ENCODE measurements at regions not wholly inside any gene's neighbourhood (a gene's known extent, or its start where the extent isn't known, plus 50 kb on each side); places are given as distances from the start of the nearest gene placed in this dataset.
"Not testable (repeated sequence)": the region's sequence is repeated elsewhere in the genome, so short reads cannot be mapped to it uniquely, and the experiment has no call there.

- no peak for DNase-seq
- ATAC-seq = no peak
These were observed 225.1 kb upstream of the CENPE start for GRCh38 chr4:103423261-103423660.

GRCh38 chr4:103422467-103423219 lies 224.5 kb upstream of the CENPE start:
- DNase-seq (no peak), ATAC-seq (no peak)
- intact Hi-C loops (cut with DNase I, micrococcal nuclease) = no loop called here

More at GRCh38 chr4:103423261-103423660, 225.1 kb upstream of the CENPE start:
- intact Hi-C loops (cut with DNase I, micrococcal nuclease) = no loop called here

- DNase-seq (no peak), ATAC-seq (no peak)
- intact Hi-C loops (cut with DNase I, micrococcal nuclease) = no loop called here
These were observed 217.7 kb upstream of the CENPE start for GRCh38 chr4:103415801-103416200.

GRCh38 chr4:103412646-103413045 lies 214.5 kb upstream of the CENPE start:
- ATAC-seq; intact Hi-C loops (cut with DNase I, micrococcal nuclease): not testable (repeated sequence)

GRCh38 chr4:103410386-103410785 lies 212.2 kb upstream of the CENPE start:
- intact Hi-C loops (cut with DNase I, micrococcal nuclease) = no loop called here
- ATAC-seq = no peak
- no peak for DNase-seq

More at GRCh38 chr4:103412646-103413045, 214.5 kb upstream of the CENPE start:
- DNase-seq = not testable (repeated sequence)

GRCh38 chr4:103405415-103405814 lies 207.3 kb upstream of the CENPE start:
- ATAC-seq (no peak), DNase-seq (no peak)
- intact Hi-C loops (cut with DNase I, micrococcal nuclease) = no loop called here

- intact Hi-C loops (cut with DNase I, micrococcal nuclease) = no loop called here
- no peak for ATAC-seq
These were observed 205.5 kb upstream of the CENPE start for GRCh38 chr4:103403619-103404018.

GRCh38 chr4:103402198-103402597 lies 204.1 kb upstream of the CENPE start:
- intact Hi-C loops (cut with DNase I, micrococcal nuclease) = no loop called here
- no peak for ATAC-seq
- no peak for DNase-seq

More at GRCh38 chr4:103403619-103404018, 205.5 kb upstream of the CENPE start:
- no peak for DNase-seq

- ATAC-seq = no peak
- intact Hi-C loops (cut with DNase I, micrococcal nuclease) = no loop called here
These were observed 202.3 kb upstream of the CENPE start for GRCh38 chr4:103400405-103400804.

GRCh38 chr4:103397541-103397940 lies 199.4 kb upstream of the CENPE start:
- intact Hi-C loops (cut with DNase I, micrococcal nuclease) = no loop called here
- ATAC-seq (no peak), DNase-seq (no peak)

More at GRCh38 chr4:103400405-103400804, 202.3 kb upstream of the CENPE start:
- DNase-seq = no peak

- DNase-seq; ATAC-seq; intact Hi-C loops (cut with DNase I, micrococcal nuclease): not testable (repeated sequence)
These were observed 189.4 kb upstream of the CENPE start for GRCh38 chr4:103387508-103388011.

- ATAC-seq = not testable (repeated sequence)
These were observed 187.4 kb upstream of the CENPE start for GRCh38 chr4:103385565-103385964.

GRCh38 chr4:103375278-103375677 lies 177.1 kb upstream of the CENPE start:
- no peak for DNase-seq
- intact Hi-C loops (cut with DNase I, micrococcal nuclease) = no loop called here
- no peak for ATAC-seq

More at GRCh38 chr4:103385565-103385964, 187.4 kb upstream of the CENPE start:
- intact Hi-C loops (cut with DNase I, micrococcal nuclease); DNase-seq: not testable (repeated sequence)

GRCh38 chr4:103374758-103375157 lies 176.6 kb upstream of the CENPE start:
- no peak for ATAC-seq
- intact Hi-C loops (cut with DNase I, micrococcal nuclease) = no loop called here

GRCh38 chr4:103374306-103374705 lies 176.2 kb upstream of the CENPE start:
- DNase-seq = no peak
- intact Hi-C loops (cut with DNase I, micrococcal nuclease) = no loop called here
- no peak for ATAC-seq

More at GRCh38 chr4:103374758-103375157, 176.6 kb upstream of the CENPE start:
- DNase-seq = no peak

- DNase-seq = no peak
- ATAC-seq = no peak
These were observed 173.9 kb upstream of the CENPE start for GRCh38 chr4:103372002-103372558.

GRCh38 chr4:103370336-103370735 lies 172.2 kb upstream of the CENPE start:
- no peak for DNase-seq

More at GRCh38 chr4:103372002-103372558, 173.9 kb upstream of the CENPE start:
- intact Hi-C loops (cut with DNase I, micrococcal nuclease) = no loop called here

GRCh38 chr4:103365285-103365684 lies 167.1 kb upstream of the CENPE start:
- intact Hi-C loops (cut with DNase I, micrococcal nuclease) = no loop called here
- DNase-seq = no peak
- no peak for ATAC-seq

More at GRCh38 chr4:103370336-103370735, 172.2 kb upstream of the CENPE start:
- intact Hi-C loops (cut with DNase I, micrococcal nuclease) = no loop called here
- ATAC-seq = no peak

- DNase-seq (no peak), ATAC-seq (no peak)
- intact Hi-C loops (cut with DNase I, micrococcal nuclease) = no loop called here
These were observed 165.9 kb upstream of the CENPE start for GRCh38 chr4:103364083-103364482.

GRCh38 chr4:103361926-103362325 lies 163.8 kb upstream of the CENPE start:
- intact Hi-C loops (cut with DNase I, micrococcal nuclease) = no loop called here
- DNase-seq (no peak), ATAC-seq (no peak)

All from left colon (tissue), 2 donors.